GM12878 (cell line): ENCODE measurements at regions not wholly inside any gene's neighbourhood (a gene's known extent, or its start where the extent isn't known, plus 50 kb on each side); places are given as distances from the start of the nearest gene placed in this dataset.

Experiments used
- ATAC-seq: fragments of 200-7000 bp; cut with Tn5 transposase; 3 replicates; pipeline ENCODE4 v1.9.1; 2020; ENCODE audit warnings: mild to moderate bottlenecking, moderate library complexity
- BruUV-seq: library from RNA; stranded (reverse); fragments of 400-500 nt; replicated peaks from 2 replicates; lab custom pipeline; 2021; lab: Mats Ljungman, UMichigan
- CTCF ChIA-PET: fragments of 300-600 bp; sonication (Branson Sonifier 250); formaldehyde crosslinking; extraction: SDS; loops from one replicate; lab custom pipeline; 2021; ENCODE audit warnings: inconsistent platforms; lab: Yijun Ruan, JAX
- POLR2A ChIA-PET: fragments of 350-600 bp; formaldehyde crosslinking; extraction: SDS; loops from one replicate; lab custom pipeline; 2021; ENCODE audit warnings: inconsistent platforms; lab: Charles Lee
- RAD21 ChIA-PET: fragments of 300-600 bp; sonication (Branson Sonifier 250); formaldehyde crosslinking; loops from one replicate; lab custom pipeline; 2023; ENCODE audit warnings: antibody characterized with exemption; ENCODE audit not compliant: unreplicated experiment; lab: Charles Lee
- SMC1A ChIA-PET: fragments of 300-600 bp; sonication (Branson Sonifier 250); formaldehyde crosslinking; loops from one replicate; lab custom pipeline; 2023; ENCODE audit not compliant: unreplicated experiment, uncharacterized antibody; lab: Charles Lee
- DNase-seq: peaks from one replicate; pipeline ENCODE4 v3.0.0-alpha.2; 2011; ENCODE audit warnings: low read depth, low spot score
- FAIRE-seq: peaks from 3 replicates; lab custom pipeline; 2011; peaks lifted over from hg19 to GRCh38; lab: Jason Lieb, UNC
- H2AFZ ChIP-seq: 2 replicates; pipeline ENCODE4 v1.6.0; 2011; ENCODE audit warnings: low read depth, low read length, control low read depth; ENCODE audit not compliant: control insufficient read depth
- H3K27ac ChIP-seq: 2 replicates; pipeline ENCODE4 v1.5.1; 2011; ENCODE audit warnings: control low read depth; ENCODE audit not compliant: control insufficient read depth, insufficient read depth
- H3K27me3 ChIP-seq, 2 experiments: replicated peaks in 1 of 2; 2 replicates each; pipeline versions ENCODE4 v1.6.0 to v1.6.1; 2011; ENCODE audit warnings: low read length in 1 of 2; ENCODE audit not compliant: control insufficient read depth in 2 of 2, insufficient read depth in 2 of 2
- H3K36me3 ChIP-seq, 2 experiments: 2 replicates each; pipeline ENCODE4 v1.5.1; 2011; ENCODE audit warnings: low read length in 1 of 2; ENCODE audit not compliant: control insufficient read depth in 2 of 2, insufficient read depth in 2 of 2
- H3K4me1 ChIP-seq: 2 replicates; pipeline ENCODE4 v1.6.1; 2011; ENCODE audit warnings: mild to moderate bottlenecking, low read length, moderate library complexity, mixed read lengths; ENCODE audit not compliant: control insufficient read depth, insufficient read depth
- H3K4me2 ChIP-seq: 2 replicates; pipeline ENCODE4 v1.6.0; 2011; ENCODE audit warnings: control low read depth; ENCODE audit not compliant: control insufficient read depth, insufficient read depth
- H3K4me3 ChIP-seq: fragments of 200-600 bp; sonication (generic); 2 replicates; pipeline ENCODE4 v1.5.1; 2016
- H3K79me2 ChIP-seq: 2 replicates; pipeline ENCODE4 v1.6.0; 2011; ENCODE audit warnings: low read length; ENCODE audit not compliant: control insufficient read depth, insufficient read depth
- H3K9ac ChIP-seq: 2 replicates; pipeline ENCODE4 v1.8.0; 2011; ENCODE audit warnings: low read length, control low read depth, mixed read lengths; ENCODE audit not compliant: control insufficient read depth, insufficient read depth
- H3K9me3 ChIP-seq: replicated peaks from 3 replicates; pipeline ENCODE4 v1.5.1; 2011; ENCODE audit warnings: mild to moderate bottlenecking, low read length; ENCODE audit not compliant: control insufficient read depth, insufficient read depth
- H4K20me1 ChIP-seq: 2 replicates; pipeline ENCODE4 v1.6.0; 2011; ENCODE audit not compliant: control insufficient read depth, insufficient read depth
- JUNB ChIP-seq: IDR thresholded peaks from 2 replicates; pipeline ENCODE4 v1.6.1; 2016; ENCODE audit warnings: antibody characterized with exemption, mild to moderate bottlenecking
- MTA2 ChIP-seq: fragments of 450-650 bp; IDR thresholded peaks from 2 replicates; pipeline ENCODE4 v1.6.1; 2016; ENCODE audit warnings: low read depth, mild to moderate bottlenecking, moderate library complexity
- MTA3 ChIP-seq: IDR thresholded peaks from 2 replicates; pipeline ENCODE4 v1.6.1; 2012; ENCODE audit warnings: low read length, inconsistent platforms, borderline replicate concordance
- RUNX3 ChIP-seq: IDR thresholded peaks from 2 replicates; pipeline ENCODE4 v1.6.1; 2012; ENCODE audit warnings: low read length, inconsistent platforms
- SMAD1 ChIP-seq: fragments of 450-650 bp; IDR thresholded peaks from 2 replicates; pipeline ENCODE4 v1.6.1; 2018; ENCODE audit warnings: mild to moderate bottlenecking, low read depth; ENCODE audit not compliant: partially characterized antibody
- SMAD5 ChIP-seq: IDR thresholded peaks from 2 replicates; pipeline ENCODE4 v1.6.1; 2016; ENCODE audit warnings: antibody characterized with exemption, low read depth
- SMC3 ChIP-seq: IDR thresholded peaks from 2 replicates; pipeline ENCODE4 v1.6.1; 2011; ENCODE audit warnings: low read length, improper control_type of control experiment, borderline replicate concordance
- SUZ12 ChIP-seq: fragments of 200-600 bp; sonication (generic); IDR thresholded peaks from one replicate; pipeline ENCODE4 v1.6.1; 2018; ENCODE audit warnings: antibody characterized with exemption, mild to moderate bottlenecking; ENCODE audit not compliant: unreplicated experiment
- WRNIP1 ChIP-seq: IDR thresholded peaks from 2 replicates; pipeline ENCODE4 v1.6.1; 2011; ENCODE audit warnings: low read depth, low read length, improper control_type of control experiment, borderline replicate concordance
- YBX1 ChIP-seq: fragments of 450-650 bp; IDR thresholded peaks from 2 replicates; pipeline ENCODE4 v1.6.1; 2016; ENCODE audit warnings: antibody characterized with exemption
- YY1 ChIP-seq: IDR thresholded peaks from 2 replicates; pipeline ENCODE4 v1.6.1; 2011; ENCODE audit warnings: low read depth, mild to moderate bottlenecking, low read length
- ZNF217 ChIP-seq: fragments of 450-650 bp; IDR thresholded peaks from 2 replicates; pipeline ENCODE4 v1.6.1; 2017; ENCODE audit warnings: antibody characterized with exemption, mild to moderate bottlenecking
- WGBS: methylation state at CpG from one replicate; pipeline ENCODE4 v1.1.6; 2016; ENCODE audit warnings: low lambda C conversion rate; ENCODE audit not compliant: insufficient replicate concordance, insufficient coverage; ENCODE audit errors: missing lambda C conversion rate; 5-methylcytosine and 5-hydroxymethylcytosine counted together
- in situ Hi-C: fragments of 300-500 bp; cut with MboI; formaldehyde crosslinking; loops from 9 replicates; pipeline ENCODE4 v1.14.3; 2018; ENCODE audit warnings: mixed read lengths
- intact Hi-C: fragments of 100-400 bp; cut with micrococcal nuclease; formaldehyde crosslinking; loops from one replicate; pipeline ENCODE4 v1.14.2; 2022; ENCODE audit not compliant: unreplicated experiment
- TF ChIP-seq, protein P1 (sequence below): fragments of 450-650 bp; IDR thresholded peaks from 2 replicates; pipeline ENCODE4 v1.6.1; 2017; ENCODE audit warnings: borderline replicate concordance
- TF ChIP-seq, protein P2 (sequence below): IDR thresholded peaks from 2 replicates; pipeline ENCODE4 v1.6.1; 2012; ENCODE audit warnings: low read depth, low read length, improper control_type of control experiment
- TF ChIP-seq, protein P3 (sequence below): fragments of 450-650 bp; conservative IDR thresholded peaks from 2 replicates; pipeline ENCODE4 v1.6.1; 2017; ENCODE audit warnings: mild to moderate bottlenecking, moderate library complexity
- TF ChIP-seq, protein P4 (sequence below): fragments of 450-650 bp; IDR thresholded peaks from 2 replicates; pipeline ENCODE4 v1.6.1; 2016; ENCODE audit warnings: mild to moderate bottlenecking

DNA sequence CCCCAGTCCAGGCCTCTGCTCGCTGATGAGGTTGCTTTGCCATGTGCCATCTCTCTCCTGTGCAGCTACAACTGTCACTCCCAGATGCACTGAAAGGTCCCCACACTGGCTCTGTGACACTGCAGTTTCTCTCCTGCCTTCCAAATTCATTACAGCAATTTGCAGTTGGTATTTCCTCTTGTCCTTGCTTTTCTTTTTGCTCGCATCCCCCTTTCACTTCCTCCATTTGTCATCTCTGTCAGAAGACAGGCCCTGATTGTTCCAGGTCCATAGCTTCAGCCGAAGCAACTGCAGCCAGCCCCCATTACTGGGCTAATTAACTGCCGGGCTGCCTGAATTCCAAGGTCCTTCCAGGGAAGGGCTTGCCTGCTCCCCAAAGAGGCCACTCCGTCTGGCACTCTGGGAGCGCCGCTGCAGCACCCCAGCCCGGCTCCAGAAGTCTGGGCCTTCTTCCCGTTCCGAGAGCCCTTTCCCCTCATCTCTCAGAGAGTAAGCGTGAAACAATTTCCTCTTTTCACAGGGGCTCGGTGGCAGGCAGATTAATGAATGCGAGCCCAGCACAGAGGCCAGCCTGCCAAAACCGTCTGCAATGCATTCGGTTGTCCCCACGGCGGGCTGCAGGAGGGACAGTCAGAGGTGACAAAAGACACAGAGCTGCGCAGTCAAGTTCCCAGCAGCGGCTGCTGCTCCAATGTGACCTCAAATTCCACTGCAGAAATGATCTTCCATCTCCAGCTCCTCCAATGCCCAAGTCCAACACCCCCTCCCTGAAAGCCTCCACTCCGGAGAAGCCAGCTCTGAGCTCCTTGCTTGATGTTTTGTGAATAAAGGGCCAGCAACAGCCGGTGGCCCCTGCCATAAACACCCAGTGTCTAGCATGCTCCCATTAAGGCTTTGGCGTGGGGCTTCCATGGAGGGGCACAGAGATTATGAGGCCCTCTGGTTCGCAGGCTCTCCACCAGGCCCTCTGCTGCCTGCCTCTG lies 279.4 kb upstream of the HABP2 start (continued):
- TF ChIP-seq, protein P1, sequence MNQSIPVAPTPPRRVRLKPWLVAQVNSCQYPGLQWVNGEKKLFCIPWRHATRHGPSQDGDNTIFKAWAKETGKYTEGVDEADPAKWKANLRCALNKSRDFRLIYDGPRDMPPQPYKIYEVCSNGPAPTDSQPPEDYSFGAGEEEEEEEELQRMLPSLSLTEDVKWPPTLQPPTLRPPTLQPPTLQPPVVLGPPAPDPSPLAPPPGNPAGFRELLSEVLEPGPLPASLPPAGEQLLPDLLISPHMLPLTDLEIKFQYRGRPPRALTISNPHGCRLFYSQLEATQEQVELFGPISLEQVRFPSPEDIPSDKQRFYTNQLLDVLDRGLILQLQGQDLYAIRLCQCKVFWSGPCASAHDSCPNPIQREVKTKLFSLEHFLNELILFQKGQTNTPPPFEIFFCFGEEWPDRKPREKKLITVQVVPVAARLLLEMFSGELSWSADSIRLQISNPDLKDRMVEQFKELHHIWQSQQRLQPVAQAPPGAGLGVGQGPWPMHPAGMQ, result no peak
- TF ChIP-seq RUNX3 (no peak), ZNF217 (no peak), MTA2 (no peak), YBX1 (no peak), SMAD5 (no peak)

DNA sequence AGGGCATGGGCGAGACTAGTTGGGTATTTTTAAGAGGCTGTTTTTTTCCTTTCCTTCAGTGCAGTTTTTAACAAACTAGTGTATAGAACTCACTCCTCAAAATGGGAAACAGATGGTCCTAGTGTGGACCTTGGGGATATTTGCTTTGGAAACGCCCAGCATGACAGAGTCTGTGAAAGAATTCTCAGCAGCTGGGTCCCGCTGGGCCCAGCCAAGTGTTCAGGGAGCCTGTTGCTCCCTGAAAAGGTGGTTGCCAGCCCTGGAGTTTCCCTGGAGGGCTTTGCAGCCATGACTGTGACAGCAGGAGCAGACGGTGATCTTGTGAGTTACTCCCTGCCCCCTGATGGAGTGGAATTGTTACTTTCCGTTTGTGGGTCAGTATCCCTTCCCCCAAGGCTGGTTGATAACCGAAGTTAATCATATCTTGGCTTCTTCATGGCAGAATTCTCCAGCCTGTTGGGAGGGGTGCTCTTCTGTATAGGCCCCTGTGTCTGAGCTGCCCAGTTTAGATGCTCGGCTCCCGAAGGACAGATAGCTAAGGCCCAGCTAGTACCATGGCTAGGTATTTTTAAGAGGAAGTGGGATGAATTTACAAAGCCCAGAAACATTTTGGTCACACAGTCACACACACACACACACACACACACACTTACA lies 278.6 kb upstream of the HABP2 start:
- intact Hi-C loops, result no loop called here
- no TSS peak for BruUV-seq
- ChIA-PET RAD21 (no interaction called here), SMC1A (no interaction called here), POLR2A (no interaction called here), CTCF (no interaction called here)
- no peak for DNase-seq
- H3K36me3 ChIP-seq, result no peaks in the 10 kb centered on the region
- no peak for ATAC-seq
- H3K9me3 ChIP-seq, result no peaks in the 10 kb centered on the region; the same call in 2 of the 3 replicates
- no peaks in the 10 kb centered on the region for H3K79me2 ChIP-seq
- H3K27me3 ChIP-seq, result no peaks in the 10 kb centered on the region
- no peak overlapping the region for H3K4me2 ChIP-seq
- H3K9ac ChIP-seq, result no peak overlapping the region
- H3K4me1 ChIP-seq, result no peaks in the 10 kb centered on the region
- no peak overlapping the region for H3K27ac ChIP-seq
- H2AFZ ChIP-seq, result no peak overlapping the region
- FAIRE-seq, result no peak
- no peaks in the 10 kb centered on the region for H4K20me1 ChIP-seq
- WGBS, result 46% methylated on average over 8 of the region's 8 CpGs
- in situ Hi-C loops, result no loop called here
- no peak overlapping the region for H3K4me3 ChIP-seq
- TF ChIP-seq SMC3 (no peak), SUZ12 (no peak), JUNB (no peak), WRNIP1 (no peak), YY1 (no peak), MTA3 (no peak), SMAD1 (no peak)
- TF ChIP-seq, protein P2, sequence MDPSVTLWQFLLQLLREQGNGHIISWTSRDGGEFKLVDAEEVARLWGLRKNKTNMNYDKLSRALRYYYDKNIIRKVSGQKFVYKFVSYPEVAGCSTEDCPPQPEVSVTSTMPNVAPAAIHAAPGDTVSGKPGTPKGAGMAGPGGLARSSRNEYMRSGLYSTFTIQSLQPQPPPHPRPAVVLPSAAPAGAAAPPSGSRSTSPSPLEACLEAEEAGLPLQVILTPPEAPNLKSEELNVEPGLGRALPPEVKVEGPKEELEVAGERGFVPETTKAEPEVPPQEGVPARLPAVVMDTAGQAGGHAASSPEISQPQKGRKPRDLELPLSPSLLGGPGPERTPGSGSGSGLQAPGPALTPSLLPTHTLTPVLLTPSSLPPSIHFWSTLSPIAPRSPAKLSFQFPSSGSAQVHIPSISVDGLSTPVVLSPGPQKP, result no peak
- TF ChIP-seq, protein P3, sequence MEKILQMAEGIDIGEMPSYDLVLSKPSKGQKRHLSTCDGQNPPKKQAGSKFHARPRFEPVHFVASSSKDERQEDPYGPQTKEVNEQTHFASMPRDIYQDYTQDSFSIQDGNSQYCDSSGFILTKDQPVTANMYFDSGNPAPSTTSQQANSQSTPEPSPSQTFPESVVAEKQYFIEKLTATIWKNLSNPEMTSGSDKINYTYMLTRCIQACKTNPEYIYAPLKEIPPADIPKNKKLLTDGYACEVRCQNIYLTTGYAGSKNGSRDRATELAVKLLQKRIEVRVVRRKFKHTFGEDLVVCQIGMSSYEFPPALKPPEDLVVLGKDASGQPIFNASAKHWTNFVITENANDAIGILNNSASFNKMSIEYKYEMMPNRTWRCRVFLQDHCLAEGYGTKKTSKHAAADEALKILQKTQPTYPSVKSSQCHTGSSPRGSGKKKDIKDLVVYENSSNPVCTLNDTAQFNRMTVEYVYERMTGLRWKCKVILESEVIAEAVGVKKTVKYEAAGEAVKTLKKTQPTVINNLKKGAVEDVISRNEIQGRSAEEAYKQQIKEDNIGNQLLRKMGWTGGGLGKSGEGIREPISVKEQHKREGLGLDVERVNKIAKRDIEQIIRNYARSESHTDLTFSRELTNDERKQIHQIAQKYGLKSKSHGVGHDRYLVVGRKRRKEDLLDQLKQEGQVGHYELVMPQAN, result no peak
- TF ChIP-seq, protein P4, sequence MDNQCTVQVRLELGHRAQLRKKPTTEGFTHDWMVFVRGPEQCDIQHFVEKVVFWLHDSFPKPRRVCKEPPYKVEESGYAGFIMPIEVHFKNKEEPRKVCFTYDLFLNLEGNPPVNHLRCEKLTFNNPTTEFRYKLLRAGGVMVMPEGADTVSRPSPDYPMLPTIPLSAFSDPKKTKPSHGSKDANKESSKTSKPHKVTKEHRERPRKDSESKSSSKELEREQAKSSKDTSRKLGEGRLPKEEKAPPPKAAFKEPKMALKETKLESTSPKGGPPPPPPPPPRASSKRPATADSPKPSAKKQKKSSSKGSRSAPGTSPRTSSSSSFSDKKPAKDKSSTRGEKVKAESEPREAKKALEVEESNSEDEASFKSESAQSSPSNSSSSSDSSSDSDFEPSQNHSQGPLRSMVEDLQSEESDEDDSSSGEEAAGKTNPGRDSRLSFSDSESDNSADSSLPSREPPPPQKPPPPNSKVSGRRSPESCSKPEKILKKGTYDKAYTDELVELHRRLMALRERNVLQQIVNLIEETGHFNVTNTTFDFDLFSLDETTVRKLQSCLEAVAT, result no peak
